Uterus (tissue), 2 donors: ENCODE measurements at regions not wholly inside any gene's neighbourhood (a gene's known extent, or its start where the extent isn't known, plus 50 kb on each side); places are given as distances from the start of the nearest gene placed in this dataset.

ENCODE experiments used
- CTCF ChIP-seq, 4 experiments: fragments of 200-600 bp in 2 of 4; fragments of 450-650 bp in 2 of 4; sonication (generic) in 2 of 4; IDR thresholded peaks; one replicate each; pipeline ENCODE4 v1.5.1; 2016 to 2019; ENCODE audit warnings: antibody characterized with exemption in 4 of 4, mild to moderate bottlenecking in 2 of 4, moderate library complexity in 1 of 4
- POLR2A ChIP-seq, 2 donors: fragments of 450-650 bp; IDR thresholded peaks; one replicate each; pipeline ENCODE4 v1.6.1; 2016; ENCODE audit warnings: antibody characterized with exemption in 2 of 2, mild to moderate bottlenecking in 1 of 2, moderate library complexity in 1 of 2

- TF ChIP-seq CTCF (IDR thresholded peaks at IDR 0.05) (no peak), POLR2A (IDR thresholded peaks at IDR 0.05) (no peak)
Measured at GRCh38 chr1:38781872-38782617, 77.5 kb downstream of the RRAGC start.
